ENCODE measurements at regions not wholly inside any gene's neighbourhood (a gene's known extent, or its start where the extent isn't known, plus 50 kb on each side); places are given as distances from the start of the nearest gene placed in this dataset.

DNA sequence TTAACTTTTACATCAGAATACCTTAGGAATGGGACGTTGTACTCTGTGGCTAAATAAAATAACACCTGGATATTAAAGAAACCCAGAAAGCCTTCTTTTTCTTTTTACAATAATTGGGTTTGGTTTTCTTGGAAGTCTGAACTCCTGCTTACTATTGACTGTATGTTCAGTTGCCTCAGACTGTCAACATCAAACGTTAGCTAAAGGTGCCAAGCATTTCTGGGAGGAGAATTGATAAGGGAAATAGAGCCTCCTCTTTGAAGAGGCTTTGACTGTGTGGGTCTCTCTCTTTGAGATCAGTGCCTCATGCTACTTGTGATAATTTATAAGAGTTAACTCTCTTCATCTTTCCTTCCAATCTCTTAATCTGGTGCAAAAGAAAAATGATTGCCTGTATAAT, 224.7 kb upstream of the BMPER start:
- TF ChIP-seq, protein P1, sequence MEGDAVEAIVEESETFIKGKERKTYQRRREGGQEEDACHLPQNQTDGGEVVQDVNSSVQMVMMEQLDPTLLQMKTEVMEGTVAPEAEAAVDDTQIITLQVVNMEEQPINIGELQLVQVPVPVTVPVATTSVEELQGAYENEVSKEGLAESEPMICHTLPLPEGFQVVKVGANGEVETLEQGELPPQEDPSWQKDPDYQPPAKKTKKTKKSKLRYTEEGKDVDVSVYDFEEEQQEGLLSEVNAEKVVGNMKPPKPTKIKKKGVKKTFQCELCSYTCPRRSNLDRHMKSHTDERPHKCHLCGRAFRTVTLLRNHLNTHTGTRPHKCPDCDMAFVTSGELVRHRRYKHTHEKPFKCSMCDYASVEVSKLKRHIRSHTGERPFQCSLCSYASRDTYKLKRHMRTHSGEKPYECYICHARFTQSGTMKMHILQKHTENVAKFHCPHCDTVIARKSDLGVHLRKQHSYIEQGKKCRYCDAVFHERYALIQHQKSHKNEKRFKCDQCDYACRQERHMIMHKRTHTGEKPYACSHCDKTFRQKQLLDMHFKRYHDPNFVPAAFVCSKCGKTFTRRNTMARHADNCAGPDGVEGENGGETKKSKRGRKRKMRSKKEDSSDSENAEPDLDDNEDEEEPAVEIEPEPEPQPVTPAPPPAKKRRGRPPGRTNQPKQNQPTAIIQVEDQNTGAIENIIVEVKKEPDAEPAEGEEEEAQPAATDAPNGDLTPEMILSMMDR (IDR thresholded peaks at IDR 0.05; ENCODE audit: borderline replicate concordance, extremely low read depth, low read length, poor library complexity, severe bottlenecking) = no peak
- no peak for TF ChIP-seq EZH2 (IDR thresholded peaks at IDR 0.05; ENCODE audit: borderline replicate concordance, low read depth, low read length, severe bottlenecking)
- no peak for ATAC-seq (ENCODE audit: insufficient read depth, low read depth)

GRCh38 chr7:33685503-33685902, 219.8 kb upstream of the BMPER start:
- no peak for TF ChIP-seq EZH2 (IDR thresholded peaks at IDR 0.05; ENCODE audit: borderline replicate concordance, low read depth, low read length, severe bottlenecking)
- TF ChIP-seq, protein P1 (IDR thresholded peaks at IDR 0.05; ENCODE audit: borderline replicate concordance, extremely low read depth, low read length, poor library complexity, severe bottlenecking) = no peak
- DNase-seq = no peak

More for the DNA sequence above, 224.7 kb upstream of the BMPER start:
- Histone ChIP-seq H4K20me1 (ENCODE audit: insufficient read depth, low read length) (no peaks in the 10 kb centered on the region), H3K9me3 (ENCODE audit: insufficient read depth, low read length, severe bottlenecking) (peaks cover 5% of the 10 kb centered on the region), H3K4me2 (ENCODE audit: insufficient read depth, low read length) (no peak overlapping the region), H3K36me3 (ENCODE audit: insufficient read depth, low read length) (no peaks in the 10 kb centered on the region), H3K4me3 (ENCODE audit: low read depth in 1 of 2, low read length in 2 of 2) (no peak overlapping the region), H3K79me2 (ENCODE audit: insufficient read depth, low read length) (no peaks in the 10 kb centered on the region), H3K9ac (ENCODE audit: low read depth, low read length) (no peak overlapping the region), H3K4me1 (ENCODE audit: insufficient read depth, low read length) (no peaks in the 10 kb centered on the region), H3K27ac (ENCODE audit: low read length) (no peak overlapping the region), H2AFZ (ENCODE audit: low read depth, low read length) (no peak overlapping the region), H3K27me3 (ENCODE audit: insufficient read depth, low read length, poor library complexity) (no peaks in the 10 kb centered on the region)
- DNase-seq = no peak

DNA sequence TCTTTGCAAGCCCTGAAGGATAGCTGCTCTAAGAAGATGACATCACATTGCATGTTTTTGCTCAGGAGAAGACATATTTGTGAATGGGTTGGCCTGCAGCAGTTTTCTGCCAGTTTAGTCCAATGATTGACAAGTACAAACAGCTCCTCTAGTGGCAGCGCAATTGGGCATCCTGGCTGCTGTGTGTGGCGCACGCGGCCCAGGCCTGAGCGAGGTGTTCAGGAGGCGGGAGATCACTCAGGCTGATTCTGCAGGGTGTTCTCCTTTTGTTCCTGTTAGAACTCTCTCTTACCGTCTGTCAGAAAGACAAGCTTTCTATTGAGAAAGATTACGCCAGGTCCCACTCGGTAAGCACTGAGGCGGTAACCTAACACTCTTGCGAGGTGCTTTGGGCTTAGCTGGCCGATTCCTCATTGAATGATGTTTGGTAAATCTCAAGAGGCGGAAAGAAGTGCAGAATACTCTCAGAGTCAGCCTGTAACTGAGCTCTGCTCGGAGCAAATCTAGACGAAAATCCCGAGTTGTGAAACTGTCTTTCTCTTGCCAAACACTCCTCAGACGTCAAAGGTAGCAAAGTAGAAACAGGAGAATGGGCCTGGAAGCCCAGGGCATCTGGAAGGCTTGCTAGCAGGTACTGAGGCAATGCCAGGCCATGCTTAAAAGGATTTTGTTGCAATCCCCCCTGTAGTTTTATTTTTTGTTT, 219.2 kb upstream of the BMPER start:
- ATAC-seq (ENCODE audit: insufficient read depth, low read depth) (no peak), DNase-seq (peak; percentile 4)
- TF ChIP-seq, protein P1 (IDR thresholded peaks at IDR 0.05; ENCODE audit: borderline replicate concordance, extremely low read depth, low read length, poor library complexity, severe bottlenecking) = no peak
- no peak for TF ChIP-seq EZH2 (IDR thresholded peaks at IDR 0.05; ENCODE audit: borderline replicate concordance, low read depth, low read length, severe bottlenecking)
- H3K27ac ChIP-seq (ENCODE audit: low read length) = no peak overlapping the region
- H3K4me1 ChIP-seq (ENCODE audit: insufficient read depth, low read length) = no peaks in the 10 kb centered on the region
- no peaks in the 10 kb centered on the region for H3K79me2 ChIP-seq (ENCODE audit: insufficient read depth, low read length)
- H4K20me1 ChIP-seq (ENCODE audit: insufficient read depth, low read length) = no peaks in the 10 kb centered on the region
- H3K9ac ChIP-seq (ENCODE audit: low read depth, low read length) = no peak overlapping the region
- no peak overlapping the region for H3K4me3 ChIP-seq (ENCODE audit: low read depth in 1 of 2, low read length in 2 of 2)
- H3K4me2 ChIP-seq (ENCODE audit: insufficient read depth, low read length) = no peak overlapping the region
- H3K36me3 ChIP-seq (ENCODE audit: insufficient read depth, low read length) = no peaks in the 10 kb centered on the region
- no peaks in the 10 kb centered on the region for H3K27me3 ChIP-seq (ENCODE audit: insufficient read depth, low read length, poor library complexity)
- H2AFZ ChIP-seq (ENCODE audit: low read depth, low read length) = no peak overlapping the region
- no peaks in the 10 kb centered on the region for H3K9me3 ChIP-seq (ENCODE audit: insufficient read depth, low read length, severe bottlenecking)

More at GRCh38 chr7:33685503-33685902, 219.8 kb upstream of the BMPER start:
- H3K79me2 ChIP-seq (ENCODE audit: insufficient read depth, low read length) = no peaks in the 10 kb centered on the region
- ATAC-seq (ENCODE audit: insufficient read depth, low read depth) = no peak
- H3K4me1 ChIP-seq (ENCODE audit: insufficient read depth, low read length) = no peaks in the 10 kb centered on the region
- no peaks in the 10 kb centered on the region for H3K9me3 ChIP-seq (ENCODE audit: insufficient read depth, low read length, severe bottlenecking)
- H4K20me1 ChIP-seq (ENCODE audit: insufficient read depth, low read length) = no peaks in the 10 kb centered on the region
- no peak overlapping the region for H3K27ac ChIP-seq (ENCODE audit: low read length)
- H3K36me3 ChIP-seq (ENCODE audit: insufficient read depth, low read length) = no peaks in the 10 kb centered on the region
- no peak overlapping the region for H3K4me2 ChIP-seq (ENCODE audit: insufficient read depth, low read length)
- H2AFZ ChIP-seq (ENCODE audit: low read depth, low read length) = no peak overlapping the region
- no peaks in the 10 kb centered on the region for H3K27me3 ChIP-seq (ENCODE audit: insufficient read depth, low read length, poor library complexity)
- H3K9ac ChIP-seq (ENCODE audit: low read depth, low read length) = no peak overlapping the region
- H3K4me3 ChIP-seq (ENCODE audit: low read depth in 1 of 2, low read length in 2 of 2) = no peak overlapping the region
